Body of pancreas (tissue), 4 donors: ENCODE measurements at regions not wholly inside any gene's neighbourhood (a gene's known extent, or its start where the extent isn't known, plus 50 kb on each side); places are given as distances from the start of the nearest gene placed in this dataset.

ENCODE experiments used
- ATAC-seq: fragments of 150-250 bp; one replicate; pipeline ENCODE4 v1.9.1; 2016
- DNase-seq, 4 donors: peaks; one replicate each; pipeline ENCODE4 v3.0.0-alpha.2; 2019
- H3K27ac ChIP-seq, 4 donors: fragments of 200-600 bp; sonication (generic); 1 replicate in 3 of 4; 2 replicates in 1 of 4; pipeline versions ENCODE4 v1.5.1 to v1.6.1; 2016 to 2019; ENCODE audit warnings: mild to moderate bottlenecking in 1 of 4, mixed read lengths in 1 of 4, moderate library complexity in 1 of 4
- H3K27me3 ChIP-seq, 2 donors: fragments of 200-600 bp; sonication (generic); one replicate each; pipeline ENCODE4 v1.6.0; 2016; ENCODE audit warnings: mild to moderate bottlenecking in 1 of 2
- H3K36me3 ChIP-seq, 2 donors: fragments of 200-600 bp; sonication (generic); replicated peaks in 1 of 2; 2 replicates each; pipeline ENCODE4 v1.5.1; 2016; ENCODE audit warnings: low read depth in 2 of 2; ENCODE audit not compliant: insufficient read depth in 1 of 2
- H3K4me1 ChIP-seq: fragments of 200-600 bp; sonication (generic); one replicate; pipeline ENCODE4 v1.6.0; 2016
- H3K4me3 ChIP-seq, 2 donors: fragments of 200-600 bp; sonication (generic); 1 replicate in 1 of 2; 2 replicates in 1 of 2; pipeline ENCODE4 v1.5.1; 2016 to 2019
- H3K9me3 ChIP-seq, 3 donors: fragments of 200-600 bp; sonication (generic); 1 replicate in 2 of 3; 2 replicates in 1 of 3; pipeline ENCODE4 v1.5.1; 2016
- POLR2A ChIP-seq, 3 donors: fragments of 450-650 bp; IDR thresholded peaks; one replicate each; pipeline ENCODE4 v1.6.1; 2016; ENCODE audit warnings: antibody characterized with exemption in 3 of 3, mild to moderate bottlenecking in 2 of 3
- WGBS, 2 donors: methylation state at CpG; one replicate each; pipeline ENCODE4 v1.1.5; 2017; 5-methylcytosine and 5-hydroxymethylcytosine counted together
- intact Hi-C: fragments of 100-400 bp; cut with DNase I; formaldehyde crosslinking; loops from one replicate; pipeline ENCODE4 v1.15.1; 2023
- TF ChIP-seq, protein P1 (sequence below), 7 experiments: fragments of 450-650 bp in 4 of 7; fragments of 200-600 bp in 3 of 7; sonication (generic) in 3 of 7; IDR thresholded peaks; one replicate each; pipeline ENCODE4 v1.5.1; 2016 to 2019; ENCODE audit warnings: antibody characterized with exemption in 7 of 7

DNA sequence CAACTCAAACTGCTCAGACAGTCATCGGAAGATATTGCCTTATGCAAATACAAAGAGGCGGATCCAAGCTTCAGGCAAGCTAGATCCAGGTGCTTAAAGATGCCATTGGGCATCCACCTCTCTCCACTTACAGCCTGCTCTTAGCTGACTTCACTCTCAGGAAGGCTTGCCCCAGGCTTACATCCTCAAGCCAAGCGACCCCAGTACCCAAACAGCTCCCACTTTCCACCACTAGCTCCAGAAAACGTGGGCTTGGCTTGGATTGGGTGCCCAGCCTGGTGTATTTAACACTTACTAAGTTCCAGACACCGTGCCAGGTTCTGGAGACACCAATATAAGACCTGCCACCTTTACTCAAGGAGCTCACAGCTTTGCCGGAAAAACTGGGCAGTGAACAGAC, 142.1 kb upstream of the VSTM2B start:
- Histone ChIP-seq H3K36me3 (no peaks in the 10 kb centered on the region), H3K4me3 (no peak overlapping the region), H3K9me3 (peaks cover 0 to 5% (median 0%) of the 10 kb centered on the region in 3 donors), H3K27ac (no peak overlapping the region), H3K27me3 (no peaks in the 10 kb centered on the region), H3K4me1 (no peaks in the 10 kb centered on the region)
- ATAC-seq (no peak), DNase-seq (no peak)
- TF ChIP-seq, protein P1, sequence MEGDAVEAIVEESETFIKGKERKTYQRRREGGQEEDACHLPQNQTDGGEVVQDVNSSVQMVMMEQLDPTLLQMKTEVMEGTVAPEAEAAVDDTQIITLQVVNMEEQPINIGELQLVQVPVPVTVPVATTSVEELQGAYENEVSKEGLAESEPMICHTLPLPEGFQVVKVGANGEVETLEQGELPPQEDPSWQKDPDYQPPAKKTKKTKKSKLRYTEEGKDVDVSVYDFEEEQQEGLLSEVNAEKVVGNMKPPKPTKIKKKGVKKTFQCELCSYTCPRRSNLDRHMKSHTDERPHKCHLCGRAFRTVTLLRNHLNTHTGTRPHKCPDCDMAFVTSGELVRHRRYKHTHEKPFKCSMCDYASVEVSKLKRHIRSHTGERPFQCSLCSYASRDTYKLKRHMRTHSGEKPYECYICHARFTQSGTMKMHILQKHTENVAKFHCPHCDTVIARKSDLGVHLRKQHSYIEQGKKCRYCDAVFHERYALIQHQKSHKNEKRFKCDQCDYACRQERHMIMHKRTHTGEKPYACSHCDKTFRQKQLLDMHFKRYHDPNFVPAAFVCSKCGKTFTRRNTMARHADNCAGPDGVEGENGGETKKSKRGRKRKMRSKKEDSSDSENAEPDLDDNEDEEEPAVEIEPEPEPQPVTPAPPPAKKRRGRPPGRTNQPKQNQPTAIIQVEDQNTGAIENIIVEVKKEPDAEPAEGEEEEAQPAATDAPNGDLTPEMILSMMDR (IDR thresholded peaks at IDR 0.05): no peak
- TF ChIP-seq POLR2A (IDR thresholded peaks at IDR 0.05): no peak
- intact Hi-C loops: no loop called here
- WGBS, 2 donors: 52 to 54% methylated on average over 5 to 6 of the region's 6 CpGs

DNA sequence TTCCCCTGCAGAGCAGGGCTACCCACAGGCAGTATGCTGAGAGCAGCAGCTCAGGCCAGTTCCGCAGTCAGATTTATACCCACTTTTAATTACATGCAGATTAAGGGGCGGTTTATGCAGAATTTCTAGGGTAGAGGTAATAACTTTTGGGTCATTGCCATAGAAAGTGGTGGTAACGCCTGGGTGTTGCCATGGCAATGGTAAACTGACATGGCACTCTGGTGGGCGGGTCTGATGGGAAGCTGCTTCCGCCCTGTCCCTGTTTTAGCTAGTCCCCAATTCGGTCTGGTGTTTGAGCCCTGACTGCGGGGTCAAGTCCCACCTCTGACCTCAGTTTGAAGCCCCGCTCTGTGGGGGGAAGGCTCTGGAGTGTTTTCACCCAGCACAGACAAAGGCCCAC, 141.1 kb upstream of the VSTM2B start:
- intact Hi-C loops: no loop called here
- WGBS, 2 donors: 45 to 58% methylated on average over 8 of the region's 8 CpGs

GRCh38 chr19:29385191-29385795, 140.5 kb upstream of the VSTM2B start:
- ATAC-seq (no peak), DNase-seq (no peak)

More for the DNA sequence above, 141.1 kb upstream of the VSTM2B start:
- DNase-seq: no peak
- Histone ChIP-seq H3K36me3 (no peaks in the 10 kb centered on the region), H3K27ac (no peak overlapping the region), H3K4me1 (no peaks in the 10 kb centered on the region), H3K27me3 (no peaks in the 10 kb centered on the region), H3K4me3 (no peak overlapping the region), H3K9me3 (peaks cover 0 to 5% (median 0%) of the 10 kb centered on the region in 3 donors)
- no peak for TF ChIP-seq POLR2A (IDR thresholded peaks at IDR 0.05)
- TF ChIP-seq, protein P1 (IDR thresholded peaks at IDR 0.05): no peak
- ATAC-seq: no peak

DNA sequence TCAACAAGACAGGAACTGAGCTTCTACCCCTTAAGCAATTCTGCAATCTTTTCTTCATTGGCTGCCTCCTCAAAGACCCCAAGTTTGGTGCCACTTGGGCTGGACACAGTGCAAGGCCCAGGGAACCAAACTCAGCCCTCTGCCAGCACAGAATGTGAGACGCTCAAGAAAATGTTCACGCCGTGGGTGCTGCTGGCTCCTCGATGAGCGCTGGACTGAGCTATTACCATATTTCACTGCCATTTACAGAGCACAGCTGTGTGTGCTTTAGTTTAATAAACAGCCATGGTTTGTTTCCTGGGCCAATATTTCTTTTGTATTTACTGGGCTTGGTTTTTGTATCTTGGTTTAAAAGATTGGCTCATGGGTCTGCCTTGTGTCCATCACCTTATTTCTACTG, 138.8 kb upstream of the VSTM2B start:
- no peak for ATAC-seq
- Histone ChIP-seq H3K4me3 (no peak overlapping the region), H3K4me1 (no peaks in the 10 kb centered on the region), H3K27me3 (no peaks in the 10 kb centered on the region), H3K9me3 (peaks cover 0 to 15% (median 0%) of the 10 kb centered on the region in 3 donors), H3K36me3 (no peaks in the 10 kb centered on the region), H3K27ac (no peak overlapping the region)
- intact Hi-C loops: no loop called here
- TF ChIP-seq POLR2A (IDR thresholded peaks at IDR 0.05): no peak
- TF ChIP-seq, protein P1 (IDR thresholded peaks at IDR 0.05): no peak
- no peak for DNase-seq
- WGBS, 2 donors: 8 to 43% methylated on average over 5 of the region's 5 CpGs

More at GRCh38 chr19:29385191-29385795, 140.5 kb upstream of the VSTM2B start:
- Histone ChIP-seq H3K4me3 (no peak overlapping the region), H3K27me3 (no peaks in the 10 kb centered on the region), H3K36me3 (no peaks in the 10 kb centered on the region), H3K27ac (no peak overlapping the region), H3K4me1 (no peaks in the 10 kb centered on the region), H3K9me3 (peaks cover 0 to 5% (median 0%) of the 10 kb centered on the region in 3 donors)
- intact Hi-C loops: no loop called here
- 49 to 60% methylated on average over 13 of the region's 13 CpGs for WGBS, 2 donors
- TF ChIP-seq POLR2A (IDR thresholded peaks at IDR 0.05): no peak
- TF ChIP-seq, protein P1 (IDR thresholded peaks at IDR 0.05): no peak

- WGBS, 2 donors: 58 to 68% methylated on average over 8 to 13 of the region's 13 CpGs
- TF ChIP-seq, protein P1 (IDR thresholded peaks at IDR 0.05): no peak
- no peak for TF ChIP-seq POLR2A (IDR thresholded peaks at IDR 0.05)
- Histone ChIP-seq H3K36me3 (no peaks in the 10 kb centered on the region), H3K4me3 (no peak overlapping the region), H3K27me3 (no peaks in the 10 kb centered on the region), H3K27ac (no peak overlapping the region), H3K9me3 (peaks cover 0 to 15% (median 0%) of the 10 kb centered on the region in 3 donors), H3K4me1 (no peaks in the 10 kb centered on the region)
- DNase-seq: no peak
- intact Hi-C loops: no loop called here
- ATAC-seq: no peak
Observed at GRCh38 chr19:29387586-29387985, 138.2 kb upstream of the VSTM2B start.
